GM19438 (cell line): ENCODE measurements at regions not wholly inside any gene's neighbourhood (a gene's known extent, or its start where the extent isn't known, plus 50 kb on each side); places are given as distances from the start of the nearest gene placed in this dataset.

ENCODE experiments used
- ATAC-seq: cut with Tn5 transposase; IDR thresholded peaks from one replicate; pipeline ENCODE4 v1.9.1; 2021; ENCODE audit warnings: low read depth; ENCODE audit not compliant: unreplicated experiment

- no peak for ATAC-seq
These were observed 527.4 kb downstream of the HACE1 start for GRCh38 chr6:104332364-104332763.

GRCh38 chr6:104326173-104327001 lies 533.3 kb downstream of the HACE1 start:
- no peak for ATAC-seq

GRCh38 chr6:104325341-104326172 lies 534.2 kb downstream of the HACE1 start:
- ATAC-seq, result no peak

GRCh38 chr6:104324301-104324700 lies 535.4 kb downstream of the HACE1 start:
- ATAC-seq, result no peak

GRCh38 chr6:104322841-104323240 lies 536.9 kb downstream of the HACE1 start:
- no peak for ATAC-seq

- no peak for ATAC-seq
These were observed 538.4 kb downstream of the HACE1 start for GRCh38 chr6:104321301-104321700.

- no peak for ATAC-seq
These were observed 538.8 kb downstream of the HACE1 start for GRCh38 chr6:104320896-104321295.

GRCh38 chr6:104312851-104313250 lies 546.9 kb downstream of the HACE1 start:
- ATAC-seq, result no peak

- ATAC-seq, result no peak
These were observed 553.5 kb downstream of the HACE1 start for GRCh38 chr6:104306211-104306610.

- no peak for ATAC-seq
These were observed 554.5 kb downstream of the HACE1 start for GRCh38 chr6:104305206-104305605.

GRCh38 chr6:104301951-104302350 lies 557.8 kb downstream of the HACE1 start:
- no peak for ATAC-seq

GRCh38 chr6:104286641-104287040 lies 573.1 kb downstream of the HACE1 start:
- ATAC-seq, result no peak

- no peak for ATAC-seq
These were observed 574.8 kb downstream of the HACE1 start for GRCh38 chr6:104284872-104285271.

GRCh38 chr6:104282581-104282980 lies 577.1 kb downstream of the HACE1 start:
- no peak for ATAC-seq

- no peak for ATAC-seq
These were observed 578.3 kb downstream of the HACE1 start for GRCh38 chr6:104281370-104281769.

- no peak for ATAC-seq
These were observed 591.3 kb downstream of the HACE1 start for GRCh38 chr6:104268389-104268788.

- ATAC-seq, result no peak
These were observed 592.8 kb downstream of the HACE1 start for GRCh38 chr6:104266922-104267321.

GRCh38 chr6:104256646-104257045 lies 603.1 kb downstream of the HACE1 start:
- ATAC-seq, result no peak

- ATAC-seq, result no peak
These were observed 606.5 kb downstream of the HACE1 start for GRCh38 chr6:104253236-104253635.

GRCh38 chr6:104252276-104252675 lies 607.4 kb downstream of the HACE1 start:
- ATAC-seq, result no peak

- ATAC-seq, result no peak
These were observed 608.1 kb downstream of the HACE1 start for GRCh38 chr6:104251651-104252050.

GRCh38 chr6:104240865-104241264 lies 618.9 kb downstream of the HACE1 start:
- ATAC-seq, result no peak
